Sigmoid colon (tissue), 6 donors: ENCODE measurements at regions not wholly inside any gene's neighbourhood (a gene's known extent, or its start where the extent isn't known, plus 50 kb on each side); places are given as distances from the start of the nearest gene placed in this dataset.

Experiments used
- DNase-seq: peaks from one replicate; pipeline ENCODE4 v3.0.0-alpha.2; 2019
- H3K27ac ChIP-seq, 4 donors: fragments of 200-600 bp; sonication (generic); one replicate each; pipeline ENCODE4 v1.5.1; 2016 to 2019; ENCODE audit warnings: mild to moderate bottlenecking in 1 of 4
- H3K27me3 ChIP-seq, 3 donors: fragments of 200-600 bp; sonication (generic); one replicate each; pipeline ENCODE4 v1.5.1; 2019; ENCODE audit warnings: mild to moderate bottlenecking in 1 of 3
- H3K36me3 ChIP-seq, 4 donors: fragments of 200-600 bp; sonication (generic); one replicate each; pipeline ENCODE4 v1.5.1; 2016 to 2019
- H3K4me1 ChIP-seq, 4 donors: fragments of 200-600 bp; sonication (generic); one replicate each; pipeline ENCODE4 v1.5.1; 2017 to 2019
- H3K4me3 ChIP-seq, 4 donors: fragments of 200-600 bp; sonication (generic); one replicate each; pipeline ENCODE4 v1.5.1; 2017 to 2019; ENCODE audit warnings: mild to moderate bottlenecking in 2 of 4, moderate library complexity in 1 of 4
- H3K9me3 ChIP-seq, 4 donors: fragments of 200-600 bp in 3 of 4; sonication (generic) in 3 of 4; one replicate each; pipeline versions ENCODE4 v1.5.1 to v1.6.1; 2013 to 2019
- CTCF ChIP-seq, 4 experiments: fragments of 450-650 bp in 3 of 4; fragments of 200-600 bp in 1 of 4; IDR thresholded peaks; one replicate each; pipeline ENCODE4 v1.5.1; 2016 to 2019; ENCODE audit warnings: antibody characterized with exemption in 4 of 4, mild to moderate bottlenecking in 3 of 4, moderate library complexity in 2 of 4
- EP300 ChIP-seq, 4 donors: sonication (generic); formaldehyde crosslinking; IDR thresholded peaks; one replicate each; pipeline ENCODE4 v1.6.1; 2017; ENCODE audit warnings: antibody characterized with exemption in 4 of 4
- POLR2A ChIP-seq, 2 donors: fragments of 450-650 bp; IDR thresholded peaks; one replicate each; pipeline ENCODE4 v1.6.1; 2016; ENCODE audit warnings: antibody characterized with exemption in 2 of 2, mild to moderate bottlenecking in 2 of 2, moderate library complexity in 2 of 2
- POLR2AphosphoS5 ChIP-seq, 4 donors: sonication (generic); formaldehyde crosslinking; IDR thresholded peaks; one replicate each; pipeline ENCODE4 v1.6.1; 2017; ENCODE audit warnings: antibody characterized with exemption in 4 of 4
- WGBS, 2 donors: extraction: QIAGEN DNeasy Blood & Tissue Kit; methylation state at CpG; one replicate each; pipeline ENCODE4 v1.1.7; 2013; 5-methylcytosine and 5-hydroxymethylcytosine counted together
- intact Hi-C: fragments of 100-400 bp; cut with DNase I; formaldehyde crosslinking; loops from one replicate; pipeline ENCODE4 v1.15.1; 2023
- donor health status: healthy with polysubstance abuse.
- donor health status: healthy.

GRCh38 chr4:32744211-32744610 is 2024.0 kb downstream of the PCDH7 start:
- Histone ChIP-seq H3K36me3 (no peaks in the 10 kb centered on the region), H3K4me3 (no peak overlapping the region), H3K27me3 (no peaks in the 10 kb centered on the region), H3K9me3 (no peaks in the 10 kb centered on the region), H3K4me1 (no peaks in the 10 kb centered on the region), H3K27ac (no peak overlapping the region)
- TF ChIP-seq CTCF (IDR thresholded peaks at IDR 0.05): no peak
- TF ChIP-seq POLR2AphosphoS5 (IDR thresholded peaks at IDR 0.05): no peak
- WGBS, 2 donors: 65 to 81% methylated on average over 2 of the region's 2 CpGs
- DNase-seq: no peak
- intact Hi-C loops: no loop called here

GRCh38 chr4:32745351-32745750 is 2025.2 kb downstream of the PCDH7 start:
- Histone ChIP-seq H3K4me3 (no peak overlapping the region), H3K27me3 (no peaks in the 10 kb centered on the region), H3K4me1 (no peaks in the 10 kb centered on the region), H3K36me3 (no peaks in the 10 kb centered on the region), H3K27ac (no peak overlapping the region), H3K9me3 (no peaks in the 10 kb centered on the region)
- no peak for TF ChIP-seq EP300 (IDR thresholded peaks at IDR 0.05)
- TF ChIP-seq POLR2A (IDR thresholded peaks at IDR 0.05): no peak
- no peak for TF ChIP-seq POLR2AphosphoS5 (IDR thresholded peaks at IDR 0.05)
- no peak for TF ChIP-seq CTCF (IDR thresholded peaks at IDR 0.05)
- no peak for DNase-seq
- intact Hi-C loops: no loop called here
- WGBS, 2 donors: 90% methylated on average over 1 of the region's 1 CpG

- Histone ChIP-seq H3K9me3 (no peaks in the 10 kb centered on the region), H3K27ac (no peak overlapping the region), H3K4me3 (no peak overlapping the region), H3K36me3 (no peaks in the 10 kb centered on the region), H3K4me1 (no peaks in the 10 kb centered on the region), H3K27me3 (no peaks in the 10 kb centered on the region)
- 90 to 91% methylated on average over 13 of the region's 13 CpGs for WGBS, 2 donors
- DNase-seq: peak; percentile 43
- TF ChIP-seq POLR2AphosphoS5 (IDR thresholded peaks at IDR 0.05) (no peak), POLR2A (IDR thresholded peaks at IDR 0.05) (no peak), EP300 (IDR thresholded peaks at IDR 0.05) (no peak), CTCF (IDR thresholded peaks at IDR 0.05) (no peak)
- intact Hi-C loops: no loop called here
These were observed 2027.9 kb downstream of the PCDH7 start for GRCh38 chr4:32748061-32748460.

GRCh38 chr4:32748498-32748897 is 2028.3 kb downstream of the PCDH7 start:
- intact Hi-C loops: no loop called here
- Histone ChIP-seq H3K4me1 (no peaks in the 10 kb centered on the region), H3K9me3 (no peaks in the 10 kb centered on the region), H3K27ac (no peak overlapping the region), H3K36me3 (no peaks in the 10 kb centered on the region), H3K4me3 (no peak overlapping the region), H3K27me3 (no peaks in the 10 kb centered on the region)
- no peak for TF ChIP-seq EP300 (IDR thresholded peaks at IDR 0.05)
- TF ChIP-seq POLR2AphosphoS5 (IDR thresholded peaks at IDR 0.05): no peak
- no peak for TF ChIP-seq CTCF (IDR thresholded peaks at IDR 0.05)
- no peak for TF ChIP-seq POLR2A (IDR thresholded peaks at IDR 0.05)
- WGBS, 2 donors: 53 to 74% methylated on average over 9 of the region's 9 CpGs
- no peak for DNase-seq

GRCh38 chr4:32752962-32753361 is 2032.8 kb downstream of the PCDH7 start:
- no peak overlapping the region for H3K27ac ChIP-seq
- no peaks in the 10 kb centered on the region for H3K27me3 ChIP-seq
- DNase-seq: no peak
- 84 to 86% methylated on average over 4 of the region's 4 CpGs for WGBS, 2 donors
- no peak overlapping the region for H3K4me3 ChIP-seq
- no peaks in the 10 kb centered on the region for H3K36me3 ChIP-seq
- intact Hi-C loops: no loop called here
- H3K9me3 ChIP-seq: no peaks in the 10 kb centered on the region
- no peaks in the 10 kb centered on the region for H3K4me1 ChIP-seq
- no peak for TF ChIP-seq CTCF (IDR thresholded peaks at IDR 0.05)
- TF ChIP-seq EP300 (IDR thresholded peaks at IDR 0.05): no peak
- no peak for TF ChIP-seq POLR2A (IDR thresholded peaks at IDR 0.05)
- TF ChIP-seq POLR2AphosphoS5 (IDR thresholded peaks at IDR 0.05): no peak
